Astrocyte of the cerebellum (primary cell): ENCODE measurements at regions not wholly inside any gene's neighbourhood (a gene's known extent, or its start where the extent isn't known, plus 50 kb on each side); places are given as distances from the start of the nearest gene placed in this dataset.
"Not testable (repeated sequence)": the region's sequence is repeated elsewhere in the genome, so short reads cannot be mapped to it uniquely, and the experiment has no call there.

Experiments used
- DNase-seq: peaks from one replicate; pipeline ENCODE4 v3.0.0-alpha.2; 2011; ENCODE audit warnings: low read depth
- H3K4me3 ChIP-seq: 2 replicates; pipeline ENCODE4 v1.5.1; 2011; ENCODE audit warnings: mild to moderate bottlenecking, low read depth, low read length, moderate library complexity
- in situ Hi-C: cut with HindIII; loops from 2 replicates; pipeline ENCODE4 v1.10.0; 2017; ENCODE audit warnings: low sequenced_read_pairs
- TF ChIP-seq, protein P1 (sequence below): IDR thresholded peaks from 2 replicates; pipeline ENCODE4 v1.5.1; 2012; ENCODE audit warnings: low read length, low read depth, moderate library complexity, mild to moderate bottlenecking; ENCODE audit errors: missing control alignments

DNA sequence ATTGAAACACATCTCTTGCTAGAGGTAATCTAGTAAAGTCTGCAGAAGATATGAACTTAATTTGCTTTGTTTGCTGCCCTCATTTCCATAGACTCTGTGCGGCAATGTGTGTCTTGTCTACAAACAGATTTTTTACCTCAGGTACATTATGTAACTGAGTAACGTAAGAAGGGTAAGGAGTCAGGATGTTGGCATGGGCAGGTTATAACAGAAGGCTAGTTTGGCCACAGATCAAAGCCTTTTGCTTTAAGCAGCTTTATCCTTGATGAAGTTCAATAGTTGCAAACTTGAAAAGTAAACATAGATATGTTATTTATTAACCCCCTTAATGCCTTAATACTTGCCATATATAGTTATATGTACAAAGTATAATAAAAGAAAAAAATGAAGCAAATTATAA lies 391.6 kb upstream of the FKBP1C start:
- TF ChIP-seq, protein P1, sequence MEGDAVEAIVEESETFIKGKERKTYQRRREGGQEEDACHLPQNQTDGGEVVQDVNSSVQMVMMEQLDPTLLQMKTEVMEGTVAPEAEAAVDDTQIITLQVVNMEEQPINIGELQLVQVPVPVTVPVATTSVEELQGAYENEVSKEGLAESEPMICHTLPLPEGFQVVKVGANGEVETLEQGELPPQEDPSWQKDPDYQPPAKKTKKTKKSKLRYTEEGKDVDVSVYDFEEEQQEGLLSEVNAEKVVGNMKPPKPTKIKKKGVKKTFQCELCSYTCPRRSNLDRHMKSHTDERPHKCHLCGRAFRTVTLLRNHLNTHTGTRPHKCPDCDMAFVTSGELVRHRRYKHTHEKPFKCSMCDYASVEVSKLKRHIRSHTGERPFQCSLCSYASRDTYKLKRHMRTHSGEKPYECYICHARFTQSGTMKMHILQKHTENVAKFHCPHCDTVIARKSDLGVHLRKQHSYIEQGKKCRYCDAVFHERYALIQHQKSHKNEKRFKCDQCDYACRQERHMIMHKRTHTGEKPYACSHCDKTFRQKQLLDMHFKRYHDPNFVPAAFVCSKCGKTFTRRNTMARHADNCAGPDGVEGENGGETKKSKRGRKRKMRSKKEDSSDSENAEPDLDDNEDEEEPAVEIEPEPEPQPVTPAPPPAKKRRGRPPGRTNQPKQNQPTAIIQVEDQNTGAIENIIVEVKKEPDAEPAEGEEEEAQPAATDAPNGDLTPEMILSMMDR = no peak
- no peak for DNase-seq
- H3K4me3 ChIP-seq = no peak overlapping the region
- in situ Hi-C loops = loop anchor here (25.0 kb wide), 1 partner anchor 93 kb away; no protein-coding TSS in a partner anchor

DNA sequence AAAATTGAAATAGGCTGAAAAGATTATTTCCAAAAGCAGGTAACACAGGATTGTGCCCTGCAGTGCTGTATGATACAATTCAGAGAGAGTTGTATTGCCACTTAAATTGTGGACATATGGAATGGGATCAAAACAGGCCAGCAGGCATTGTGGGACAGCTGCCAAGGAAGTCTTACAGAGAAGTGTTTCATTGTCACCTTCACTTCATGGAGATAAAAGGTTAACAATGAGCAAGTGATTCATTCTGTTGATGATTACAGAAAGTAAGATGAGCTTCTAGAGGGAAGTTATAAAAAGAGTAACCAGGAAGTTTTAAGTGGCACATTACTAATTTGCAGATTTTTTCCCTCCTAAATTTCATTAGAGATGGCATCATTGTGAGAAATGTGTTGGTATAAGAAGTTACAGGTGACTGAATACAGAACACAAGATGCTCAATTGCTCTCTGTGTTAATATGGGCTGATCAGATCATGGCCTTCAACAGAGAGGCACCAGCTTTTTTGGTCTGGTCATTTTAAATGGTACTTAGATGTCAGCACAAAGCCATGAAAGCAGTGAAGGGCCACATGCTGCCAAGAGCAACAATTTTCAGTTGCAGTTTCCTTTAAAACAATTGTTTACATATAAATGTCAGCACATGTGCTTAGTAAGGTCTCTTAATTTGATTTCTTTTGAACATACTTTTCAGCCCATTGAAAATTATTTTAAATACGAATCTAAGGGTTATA lies 402.5 kb upstream of the FKBP1C start:
- in situ Hi-C loops = loop anchor here (25.0 kb wide), 1 partner anchor 104 kb away; no protein-coding TSS in a partner anchor
- H3K4me3 ChIP-seq = no peak overlapping the region
- TF ChIP-seq, protein P1 = no peak
- DNase-seq = no peak

DNA sequence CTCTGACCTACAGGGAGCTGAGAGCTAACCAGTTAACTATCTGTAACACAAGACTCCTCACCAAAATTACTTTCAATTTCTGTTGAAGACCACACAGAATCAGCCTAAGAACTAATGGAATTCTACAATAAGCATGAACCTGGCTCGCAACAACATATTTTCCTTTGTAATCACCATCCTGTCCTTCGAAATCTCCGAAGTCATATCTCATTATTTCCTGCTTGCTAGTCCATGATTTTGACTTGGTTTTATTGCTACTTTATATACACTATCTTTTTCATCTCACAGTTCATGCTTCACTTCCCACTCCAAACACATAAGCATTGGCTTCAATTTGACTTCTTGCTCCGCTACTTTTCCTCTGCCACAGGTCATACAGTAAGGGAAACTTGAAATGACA lies 405.8 kb upstream of the FKBP1C start:
- DNase-seq = no peak
- no peak overlapping the region for H3K4me3 ChIP-seq
- TF ChIP-seq, protein P1 = no peak
- in situ Hi-C loops = loop anchor here (25.0 kb wide), 1 partner anchor 107 kb away; no protein-coding TSS in a partner anchor

DNA sequence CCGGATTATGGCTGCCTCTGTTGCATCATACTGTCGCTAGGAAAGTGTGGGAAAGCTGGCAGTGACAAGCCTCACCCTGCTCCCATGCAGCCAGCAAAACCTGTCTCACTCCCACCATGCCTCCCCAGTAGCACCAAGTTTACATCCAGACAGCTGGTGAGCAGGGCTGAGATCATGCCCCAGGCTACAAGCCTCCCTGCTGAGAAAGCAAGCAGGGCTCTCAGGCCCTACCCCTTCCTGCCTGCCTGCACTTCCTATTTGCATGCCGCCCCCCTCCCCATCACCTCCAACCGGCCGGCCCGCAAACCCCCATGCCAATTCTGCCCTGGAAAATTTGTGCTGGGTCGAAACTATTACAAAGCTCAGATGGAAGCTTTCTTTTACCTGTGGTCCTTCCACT lies 408.2 kb upstream of the FKBP1C start:
- TF ChIP-seq, protein P1 = no peak
- no peak for DNase-seq
- in situ Hi-C loops = loop anchor here (25.0 kb wide), 1 partner anchor 109 kb away; no protein-coding TSS in a partner anchor
- no peak overlapping the region for H3K4me3 ChIP-seq

DNA sequence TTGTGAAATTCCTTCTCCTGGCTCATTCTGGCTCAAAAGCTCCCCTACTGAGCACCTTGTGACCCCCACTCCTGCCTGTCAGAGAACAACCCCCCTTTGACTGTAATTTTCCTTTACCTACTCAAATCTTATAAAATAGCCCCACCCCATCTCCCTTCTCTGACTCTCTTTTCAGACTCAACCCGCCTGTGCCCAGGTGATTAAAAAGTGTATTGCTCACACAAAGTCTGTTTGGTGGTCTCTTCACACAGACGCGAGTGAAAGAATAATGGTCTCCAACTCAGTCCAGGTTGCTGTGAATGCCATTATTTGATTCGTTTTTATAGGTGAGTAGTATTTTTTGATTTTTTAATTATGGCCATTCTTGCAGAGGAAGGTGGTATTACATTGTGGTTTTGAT lies 414.1 kb upstream of the FKBP1C start:
- no peak overlapping the region for H3K4me3 ChIP-seq
- no peak for DNase-seq
- TF ChIP-seq, protein P1 = no peak
- in situ Hi-C loops = no loop called here

DNA sequence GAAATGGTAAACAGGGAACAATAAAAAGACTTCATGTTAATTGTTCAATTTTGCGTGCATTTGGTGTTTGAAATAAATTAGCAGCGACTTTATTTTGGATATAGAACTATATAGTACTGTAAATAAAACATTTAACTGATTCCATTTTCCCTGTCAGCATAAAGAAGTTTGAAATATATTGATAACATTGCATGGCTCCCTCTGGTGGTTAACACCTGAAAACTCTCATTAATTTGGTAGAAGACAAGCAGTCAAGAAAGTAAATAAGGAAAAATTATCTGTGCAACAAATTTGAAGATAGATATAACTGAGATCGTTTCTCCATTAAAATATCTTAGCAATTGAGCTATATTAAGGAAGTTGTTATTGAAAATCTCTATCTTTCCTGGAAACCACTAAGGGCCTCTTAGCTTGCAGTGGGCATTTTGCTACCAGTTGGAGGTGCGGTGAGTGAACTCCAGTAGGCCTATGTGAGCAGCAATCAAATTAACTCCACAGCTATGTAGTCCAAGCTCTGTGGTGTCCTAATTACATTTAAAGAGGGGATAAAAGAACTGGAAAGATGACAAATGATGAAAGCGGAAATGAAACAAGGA lies 435.7 kb upstream of the FKBP1C start:
- in situ Hi-C loops = no loop called here
- DNase-seq = no peak
- H3K4me3 ChIP-seq = no peak overlapping the region
- TF ChIP-seq, protein P1 = no peak

DNA sequence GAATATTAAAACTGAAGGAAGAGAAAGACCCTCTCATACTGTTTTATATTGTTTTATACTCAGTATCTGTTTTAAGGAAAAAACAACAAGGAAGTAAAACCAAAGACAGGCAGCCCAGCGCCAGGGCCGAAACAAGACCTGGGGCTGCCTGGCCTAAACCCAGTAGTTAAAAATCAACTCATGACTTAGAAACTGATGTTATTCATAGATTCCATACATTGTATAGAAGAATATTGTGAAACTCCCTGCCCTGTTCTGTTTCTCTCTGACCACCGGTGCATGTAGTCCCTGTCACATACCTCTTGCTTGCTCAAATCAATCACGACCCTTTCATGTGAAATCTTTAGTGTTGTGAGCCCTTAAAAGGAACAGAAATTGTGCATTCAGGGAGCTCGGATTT lies 445.1 kb upstream of the FKBP1C start:
- DNase-seq, in situ Hi-C loops, H3K4me3 ChIP-seq: not testable (repeated sequence)
